K562 (cell line): ENCODE measurements at regions not wholly inside any gene's neighbourhood (a gene's known extent, or its start where the extent isn't known, plus 50 kb on each side); places are given as distances from the start of the nearest gene placed in this dataset.

ENCODE experiments used
- ARID1B ChIP-seq: fragments of 450-650 bp; IDR thresholded peaks from 2 replicates; pipeline ENCODE4 v1.6.1; 2016; ENCODE audit warnings: antibody characterized with exemption, mild to moderate bottlenecking, inconsistent platforms
- BHLHE40 ChIP-seq: IDR thresholded peaks from 2 replicates; pipeline ENCODE4 v1.6.1; 2011; ENCODE audit warnings: low read length, improper control_type of control experiment
- CREM ChIP-seq: IDR thresholded peaks from 2 replicates; pipeline ENCODE4 v1.6.1; 2014; ENCODE audit warnings: antibody characterized with exemption, low read depth
- DPF2 ChIP-seq: fragments of 450-650 bp; IDR thresholded peaks from 2 replicates; pipeline ENCODE4 v1.6.1; 2016
- MIER1 ChIP-seq: fragments of 450-650 bp; IDR thresholded peaks from 2 replicates; pipeline ENCODE4 v1.6.1; 2016; ENCODE audit warnings: antibody characterized with exemption, mild to moderate bottlenecking, low read depth
- MTA2 ChIP-seq: fragments of 450-650 bp; IDR thresholded peaks from 2 replicates; pipeline ENCODE4 v1.6.1; 2016; ENCODE audit warnings: low read depth
- NFE2L1 ChIP-seq: fragments of 450-650 bp; IDR thresholded peaks from 2 replicates; pipeline ENCODE4 v1.6.1; 2016; ENCODE audit warnings: missing genetic modification characterization, low read depth, mild to moderate bottlenecking, missing compliant biosample characterization, moderate library complexity, borderline replicate concordance
- POLR2G ChIP-seq: fragments of 200-400 bp; formaldehyde crosslinking; IDR thresholded peaks from 2 replicates; pipeline ENCODE4 v1.6.1; 2017; ENCODE audit warnings: low read depth, mild to moderate bottlenecking, antibody characterized with exemption, low read length, moderate library complexity
- RCOR1 ChIP-seq, 2 experiments: IDR thresholded peaks; 2 replicates each; pipeline ENCODE4 v1.6.1; 2012; ENCODE audit warnings: low read depth in 2 of 2, low read length in 2 of 2, borderline replicate concordance in 1 of 2, improper control_type of control experiment in 1 of 2
- ZBTB8A ChIP-seq: fragments of 450-650 bp; IDR thresholded peaks from 2 replicates; pipeline ENCODE4 v1.6.1; 2018; ENCODE audit warnings: mild to moderate bottlenecking, moderate library complexity; ENCODE audit not compliant: partially characterized antibody
- ZNF143 ChIP-seq: sonication (generic); formaldehyde crosslinking; IDR thresholded peaks from 2 replicates; pipeline ENCODE4 v1.9.0; 2022; ENCODE audit warnings: mild to moderate bottlenecking, missing genetic modification reagents
- TF ChIP-seq, protein P1 (sequence below): fragments of 250-450 bp; sonication (Bioruptor Pico); IDR thresholded peaks from 2 replicates; pipeline ENCODE4 v1.4.0; 2020; ENCODE audit warnings: borderline replicate concordance
- TF ChIP-seq, protein P2 (sequence below): fragments of 250-450 bp; sonication (Bioruptor Pico); IDR thresholded peaks from 2 replicates; pipeline ENCODE4 v1.8.0; 2021; ENCODE audit warnings: moderate library complexity, mild to moderate bottlenecking, inconsistent platforms
- TF ChIP-seq, protein P3 (sequence below): fragments of 450-650 bp; IDR thresholded peaks from 2 replicates; pipeline ENCODE4 v1.6.1; 2016
- TF ChIP-seq, protein P4 (sequence below): fragments of 250-450 bp; sonication (Bioruptor Pico); IDR thresholded peaks from 2 replicates; pipeline ENCODE4 v1.5.0; 2021; ENCODE audit warnings: mild to moderate bottlenecking, moderate library complexity
- TF ChIP-seq, protein P5 (sequence below): fragments of 250-450 bp; sonication (Bioruptor Pico); IDR thresholded peaks from 2 replicates; pipeline ENCODE4 v1.4.0; 2020
- TF ChIP-seq, protein P6 (sequence below): fragments of 250-450 bp; sonication (Bioruptor Pico); IDR thresholded peaks from 2 replicates; pipeline ENCODE4 v1.4.0; 2020; ENCODE audit warnings: mild to moderate bottlenecking, moderate library complexity, borderline replicate concordance
- TF ChIP-seq, protein P7 (sequence below): sonication (generic); formaldehyde crosslinking; IDR thresholded peaks from 2 replicates; pipeline ENCODE4 v1.8.0; 2022; ENCODE audit warnings: missing genetic modification reagents, mild to moderate bottlenecking, borderline replicate concordance

DNA sequence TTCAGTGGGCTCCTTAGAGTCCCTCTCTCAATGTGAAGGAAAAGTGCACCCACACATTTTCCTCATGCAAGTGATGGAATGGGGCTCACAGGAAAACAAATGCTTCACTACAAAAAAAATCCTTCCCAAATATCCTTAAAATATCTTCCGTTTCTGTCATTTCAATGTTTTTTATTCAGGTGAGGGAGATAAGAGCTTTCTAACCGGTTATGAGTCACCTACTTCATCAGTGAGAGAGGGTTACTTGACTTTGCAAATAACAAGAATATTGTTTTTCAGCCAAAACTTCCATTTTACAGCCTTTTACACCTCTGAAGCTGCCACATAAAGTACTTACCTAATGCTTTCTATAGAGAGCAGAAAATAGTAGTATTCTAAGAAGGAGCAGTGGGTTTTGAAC, 98.3 kb upstream of the CD55 start (continued):
- TF ChIP-seq BHLHE40 (no peak), ARID1B (peak; percentile 80), ZNF143 (no peak), MIER1 (no peak), CREM (no peak), ZBTB8A (no peak), MTA2 (no peak), POLR2G (no peak), NFE2L1 (tag) (no peak), DPF2 (peak; percentile 80; the same call in 1 of the 2 replicates), RCOR1 (IDR thresholded peaks at IDR 0.05; ENCODE audit: borderline replicate concordance in 1 of 2, low read depth in 2 of 2, low read length in 2 of 2) (peak in 1 of 2 experiments; percentile 44; a peak in 1 of 4 replicates)
- TF ChIP-seq, protein P1, sequence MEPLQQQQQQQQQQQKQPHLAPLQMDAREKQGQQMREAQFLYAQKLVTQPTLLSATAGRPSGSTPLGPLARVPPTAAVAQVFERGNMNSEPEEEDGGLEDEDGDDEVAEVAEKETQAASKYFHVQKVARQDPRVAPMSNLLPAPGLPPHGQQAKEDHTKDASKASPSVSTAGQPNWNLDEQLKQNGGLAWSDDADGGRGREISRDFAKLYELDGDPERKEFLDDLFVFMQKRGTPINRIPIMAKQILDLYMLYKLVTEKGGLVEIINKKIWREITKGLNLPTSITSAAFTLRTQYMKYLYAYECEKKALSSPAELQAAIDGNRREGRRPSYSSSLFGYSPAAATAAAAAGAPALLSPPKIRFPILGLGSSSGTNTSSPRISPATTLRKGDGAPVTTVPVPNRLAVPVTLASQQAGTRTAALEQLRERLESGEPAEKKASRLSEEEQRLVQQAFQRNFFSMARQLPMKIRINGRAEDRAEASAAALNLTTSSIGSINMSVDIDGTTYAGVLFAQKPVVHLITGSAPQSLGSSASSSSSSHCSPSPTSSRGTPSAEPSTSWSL (CRISPR knock-in tag) = no peak
- TF ChIP-seq, protein P2, sequence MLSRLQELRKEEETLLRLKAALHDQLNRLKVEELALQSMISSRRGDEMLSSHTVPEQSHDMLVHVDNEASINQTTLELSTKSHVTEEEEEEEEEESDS = no peak
- TF ChIP-seq, protein P3, sequence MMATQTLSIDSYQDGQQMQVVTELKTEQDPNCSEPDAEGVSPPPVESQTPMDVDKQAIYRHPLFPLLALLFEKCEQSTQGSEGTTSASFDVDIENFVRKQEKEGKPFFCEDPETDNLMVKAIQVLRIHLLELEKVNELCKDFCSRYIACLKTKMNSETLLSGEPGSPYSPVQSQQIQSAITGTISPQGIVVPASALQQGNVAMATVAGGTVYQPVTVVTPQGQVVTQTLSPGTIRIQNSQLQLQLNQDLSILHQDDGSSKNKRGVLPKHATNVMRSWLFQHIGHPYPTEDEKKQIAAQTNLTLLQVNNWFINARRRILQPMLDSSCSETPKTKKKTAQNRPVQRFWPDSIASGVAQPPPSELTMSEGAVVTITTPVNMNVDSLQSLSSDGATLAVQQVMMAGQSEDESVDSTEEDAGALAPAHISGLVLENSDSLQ = no peak
- TF ChIP-seq, protein P4, sequence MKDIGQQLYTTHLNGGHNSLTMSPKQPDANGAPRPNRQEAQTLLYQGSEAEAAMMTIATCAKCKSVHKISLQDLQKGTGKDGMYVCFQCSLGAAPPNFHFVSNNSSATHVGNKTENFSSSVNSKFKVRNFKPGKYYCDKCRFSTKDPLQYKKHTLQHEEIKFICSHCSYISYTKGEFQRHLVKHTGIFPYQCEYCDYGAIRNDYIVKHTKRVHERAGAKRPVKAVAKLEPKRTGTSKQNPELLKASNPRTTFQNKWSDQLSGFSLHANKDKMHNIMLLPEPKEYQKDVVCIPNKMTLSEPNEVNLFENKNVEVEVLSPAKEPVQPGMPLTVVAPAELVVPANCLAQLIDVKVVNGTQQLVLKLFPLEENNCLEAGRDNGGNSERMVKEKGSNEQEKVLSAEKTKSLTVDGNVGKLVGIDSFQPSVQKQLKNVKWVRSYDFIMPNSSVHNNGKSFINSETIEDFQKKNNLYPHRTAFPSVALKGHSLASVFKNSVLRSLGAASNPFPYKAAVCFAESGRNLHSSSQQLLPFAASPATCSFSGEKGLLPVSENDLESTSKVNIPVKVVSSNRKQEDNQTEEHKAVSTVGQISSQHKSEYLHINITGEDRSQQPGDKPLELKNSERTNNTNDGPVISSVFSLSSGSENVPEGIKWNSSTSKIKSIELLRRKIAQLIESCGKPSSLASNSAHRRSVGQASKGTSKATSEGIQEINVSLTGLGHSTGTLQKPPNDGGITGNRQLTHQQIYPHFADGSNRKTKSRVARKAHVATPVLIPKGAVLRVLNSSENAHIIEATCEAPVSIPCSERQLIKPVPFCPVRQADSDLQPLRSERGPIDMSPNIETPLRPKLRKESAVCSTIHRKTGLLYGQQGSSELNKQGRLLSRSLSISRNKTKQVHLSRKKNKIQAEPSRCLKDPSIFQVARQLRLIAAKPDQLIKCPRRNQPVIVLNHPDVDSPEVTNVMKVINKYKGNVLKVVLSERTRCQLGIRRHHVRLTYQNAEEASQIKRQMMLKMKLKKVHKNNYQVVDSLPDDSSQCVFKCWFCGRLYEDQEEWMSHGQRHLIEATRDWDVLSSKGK (CRISPR knock-in tag) = no peak
- TF ChIP-seq, protein P5, sequence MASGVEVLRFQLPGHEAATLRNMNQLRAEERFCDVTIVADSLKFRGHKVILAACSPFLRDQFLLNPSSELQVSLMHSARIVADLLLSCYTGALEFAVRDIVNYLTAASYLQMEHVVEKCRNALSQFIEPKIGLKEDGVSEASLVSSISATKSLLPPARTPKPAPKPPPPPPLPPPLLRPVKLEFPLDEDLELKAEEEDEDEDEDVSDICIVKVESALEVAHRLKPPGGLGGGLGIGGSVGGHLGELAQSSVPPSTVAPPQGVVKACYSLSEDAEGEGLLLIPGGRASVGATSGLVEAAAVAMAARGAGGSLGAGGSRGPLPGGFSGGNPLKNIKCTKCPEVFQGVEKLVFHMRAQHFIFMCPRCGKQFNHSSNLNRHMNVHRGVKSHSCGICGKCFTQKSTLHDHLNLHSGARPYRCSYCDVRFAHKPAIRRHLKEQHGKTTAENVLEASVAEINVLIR (CRISPR knock-in tag) = no peak
- TF ChIP-seq, protein P6, sequence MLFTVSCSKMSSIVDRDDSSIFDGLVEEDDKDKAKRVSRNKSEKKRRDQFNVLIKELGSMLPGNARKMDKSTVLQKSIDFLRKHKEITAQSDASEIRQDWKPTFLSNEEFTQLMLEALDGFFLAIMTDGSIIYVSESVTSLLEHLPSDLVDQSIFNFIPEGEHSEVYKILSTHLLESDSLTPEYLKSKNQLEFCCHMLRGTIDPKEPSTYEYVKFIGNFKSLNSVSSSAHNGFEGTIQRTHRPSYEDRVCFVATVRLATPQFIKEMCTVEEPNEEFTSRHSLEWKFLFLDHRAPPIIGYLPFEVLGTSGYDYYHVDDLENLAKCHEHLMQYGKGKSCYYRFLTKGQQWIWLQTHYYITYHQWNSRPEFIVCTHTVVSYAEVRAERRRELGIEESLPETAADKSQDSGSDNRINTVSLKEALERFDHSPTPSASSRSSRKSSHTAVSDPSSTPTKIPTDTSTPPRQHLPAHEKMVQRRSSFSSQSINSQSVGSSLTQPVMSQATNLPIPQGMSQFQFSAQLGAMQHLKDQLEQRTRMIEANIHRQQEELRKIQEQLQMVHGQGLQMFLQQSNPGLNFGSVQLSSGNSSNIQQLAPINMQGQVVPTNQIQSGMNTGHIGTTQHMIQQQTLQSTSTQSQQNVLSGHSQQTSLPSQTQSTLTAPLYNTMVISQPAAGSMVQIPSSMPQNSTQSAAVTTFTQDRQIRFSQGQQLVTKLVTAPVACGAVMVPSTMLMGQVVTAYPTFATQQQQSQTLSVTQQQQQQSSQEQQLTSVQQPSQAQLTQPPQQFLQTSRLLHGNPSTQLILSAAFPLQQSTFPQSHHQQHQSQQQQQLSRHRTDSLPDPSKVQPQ (CRISPR knock-in tag) = no peak
- TF ChIP-seq, protein P7, sequence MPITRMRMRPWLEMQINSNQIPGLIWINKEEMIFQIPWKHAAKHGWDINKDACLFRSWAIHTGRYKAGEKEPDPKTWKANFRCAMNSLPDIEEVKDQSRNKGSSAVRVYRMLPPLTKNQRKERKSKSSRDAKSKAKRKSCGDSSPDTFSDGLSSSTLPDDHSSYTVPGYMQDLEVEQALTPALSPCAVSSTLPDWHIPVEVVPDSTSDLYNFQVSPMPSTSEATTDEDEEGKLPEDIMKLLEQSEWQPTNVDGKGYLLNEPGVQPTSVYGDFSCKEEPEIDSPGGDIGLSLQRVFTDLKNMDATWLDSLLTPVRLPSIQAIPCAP = no peak
